Right renal pelvis (tissue), 4 donors: ENCODE measurements at regions not wholly inside any gene's neighbourhood (a gene's known extent, or its start where the extent isn't known, plus 50 kb on each side); places are given as distances from the start of the nearest gene placed in this dataset.

ENCODE experiments used
- DNase-seq, 4 donors: peaks; one replicate each; pipeline ENCODE4 v3.0.0-alpha.2; 2013; ENCODE audit warnings: low read depth in 4 of 4, low spot score in 3 of 4, missing footprints in 1 of 4

GRCh38 chr11:95337972-95338429 lies 107.0 kb upstream of the SESN3 start:
- DNase-seq, result no peak

- DNase-seq, result no peak
Observed at GRCh38 chr11:95337175-95337957, 106.4 kb upstream of the SESN3 start.

- no peak for DNase-seq
Observed at GRCh38 chr11:95335989-95336388, 105.0 kb upstream of the SESN3 start.

DNA sequence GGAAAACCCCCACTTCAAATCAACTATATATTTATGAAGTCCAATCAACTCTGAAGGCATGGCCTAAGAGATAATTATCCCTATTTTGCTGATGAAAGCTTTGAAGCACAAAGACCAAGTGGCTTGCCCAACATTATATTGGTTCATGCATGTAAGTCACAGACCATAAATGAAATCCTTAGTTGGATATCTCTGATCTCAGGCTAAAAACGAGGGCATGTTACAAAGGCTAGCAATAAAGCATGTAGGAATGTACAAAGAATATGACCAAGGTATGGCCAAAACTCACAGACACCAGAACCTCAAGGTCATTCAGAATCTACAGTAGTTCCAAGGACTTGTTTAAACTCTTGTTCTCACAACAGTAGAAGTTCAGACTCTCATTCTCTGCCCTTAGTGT lies 100.2 kb upstream of the SESN3 start:
- DNase-seq, result no peak

- DNase-seq, result no peak
Observed at GRCh38 chr11:95330302-95330701, 99.3 kb upstream of the SESN3 start.

- no peak for DNase-seq
Observed at GRCh38 chr11:95327273-95327948, 96.4 kb upstream of the SESN3 start.

DNA sequence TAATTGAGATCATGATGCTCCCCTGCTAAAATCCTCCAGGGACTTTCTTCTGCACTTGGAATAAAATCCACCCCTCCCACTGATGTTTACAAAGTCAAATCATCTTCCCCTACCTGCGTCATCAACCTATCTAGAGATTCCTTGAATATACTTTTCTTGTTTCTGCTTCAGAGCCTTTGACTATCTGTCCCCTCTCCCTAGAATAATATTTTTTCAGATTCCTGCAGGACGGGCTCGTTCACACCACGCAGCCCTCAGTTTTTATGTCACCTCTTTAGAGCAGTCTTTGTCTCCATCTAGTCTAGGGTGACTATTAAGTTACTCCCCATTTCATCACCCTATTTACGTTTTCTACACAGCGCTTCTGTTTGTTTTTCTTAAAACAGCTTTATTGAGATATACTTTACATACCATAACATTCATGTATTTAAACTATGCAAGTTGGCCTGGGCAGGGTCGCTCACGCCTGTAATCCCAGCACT lies 94.8 kb upstream of the SESN3 start:
- no peak for DNase-seq

DNA sequence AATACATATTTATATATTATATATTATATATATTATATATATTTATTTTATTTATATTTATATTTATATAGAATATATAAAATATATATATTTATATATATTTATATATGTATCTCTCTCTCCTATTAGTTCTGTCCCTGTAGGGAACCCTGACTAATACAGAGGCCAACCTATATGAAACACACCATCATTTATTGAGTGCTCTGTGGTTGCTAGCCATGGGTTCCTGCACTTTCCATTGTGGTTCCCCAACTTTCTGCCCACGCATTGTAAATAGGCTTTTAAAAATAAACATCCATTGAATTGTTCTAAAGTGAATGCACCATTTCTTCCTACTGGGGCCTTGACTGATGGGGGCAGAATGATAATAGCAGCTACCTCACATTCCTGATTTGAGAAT lies 93.8 kb upstream of the SESN3 start:
- no peak for DNase-seq

GRCh38 chr11:95322539-95322938 lies 91.5 kb upstream of the SESN3 start:
- no peak for DNase-seq

GRCh38 chr11:95318498-95318897 lies 87.5 kb upstream of the SESN3 start:
- peak in 1 of 4 donors; percentile 24 for DNase-seq

GRCh38 chr11:95308512-95309035 lies 77.6 kb upstream of the SESN3 start:
- DNase-seq, result no peak

DNA sequence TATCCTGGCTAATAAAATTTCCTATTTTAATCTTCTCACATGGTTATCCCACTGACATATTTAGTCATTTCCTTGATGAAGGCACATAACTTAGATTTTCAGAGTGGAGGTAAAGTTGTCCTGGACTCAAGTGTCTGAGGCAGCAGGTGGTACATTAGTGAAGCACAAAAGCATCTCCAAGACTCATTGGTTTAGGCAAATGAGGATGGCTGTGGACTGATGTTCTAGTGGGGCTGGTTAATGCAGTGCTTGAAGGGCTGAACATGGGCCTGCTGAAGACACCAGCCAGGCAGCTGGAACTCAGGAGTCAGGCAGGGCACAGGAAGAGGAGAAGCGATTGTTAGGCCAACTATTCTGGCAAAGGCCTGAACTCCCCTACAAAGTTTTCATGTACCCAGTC lies 76.3 kb upstream of the SESN3 start:
- no peak for DNase-seq

DNA sequence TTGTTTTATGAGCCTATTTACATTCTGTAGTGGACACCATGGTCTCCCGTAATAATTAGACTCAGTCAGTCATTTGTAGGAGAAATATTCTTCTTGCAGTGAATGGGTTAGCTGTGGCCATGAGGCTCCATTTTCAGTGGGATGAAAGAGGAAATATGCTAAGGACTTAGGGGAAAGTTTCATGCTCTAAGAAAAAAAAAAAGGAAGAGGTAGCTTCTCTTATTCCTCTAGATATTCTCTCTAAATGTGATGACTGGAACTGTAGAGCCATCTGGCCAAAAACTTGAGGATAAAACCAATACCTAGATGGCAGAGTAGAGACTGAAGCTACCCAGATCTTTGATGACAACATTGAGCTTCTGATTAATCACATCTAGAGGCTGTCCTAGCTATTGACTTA lies 75.8 kb upstream of the SESN3 start:
- no peak for DNase-seq

DNA sequence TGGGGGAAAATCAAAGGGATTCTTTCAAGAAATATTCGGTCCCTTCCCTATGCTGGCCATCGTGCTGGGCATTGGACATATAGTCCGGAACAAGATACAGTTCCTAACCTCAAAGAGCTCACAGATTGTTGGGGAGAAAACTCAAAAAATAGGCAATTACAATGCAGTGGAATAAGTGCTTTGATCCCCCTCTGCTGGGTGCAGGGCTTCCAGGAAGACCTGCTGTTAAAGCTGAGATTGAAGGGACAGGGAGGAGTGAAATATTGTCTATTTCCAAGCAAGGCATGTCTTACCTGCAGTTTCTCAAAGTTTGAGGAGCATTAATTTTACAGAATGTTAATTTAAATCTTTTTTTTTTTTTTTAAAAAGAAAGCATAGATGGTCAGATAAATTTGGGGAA lies 75.1 kb upstream of the SESN3 start:
- no peak for DNase-seq

DNA sequence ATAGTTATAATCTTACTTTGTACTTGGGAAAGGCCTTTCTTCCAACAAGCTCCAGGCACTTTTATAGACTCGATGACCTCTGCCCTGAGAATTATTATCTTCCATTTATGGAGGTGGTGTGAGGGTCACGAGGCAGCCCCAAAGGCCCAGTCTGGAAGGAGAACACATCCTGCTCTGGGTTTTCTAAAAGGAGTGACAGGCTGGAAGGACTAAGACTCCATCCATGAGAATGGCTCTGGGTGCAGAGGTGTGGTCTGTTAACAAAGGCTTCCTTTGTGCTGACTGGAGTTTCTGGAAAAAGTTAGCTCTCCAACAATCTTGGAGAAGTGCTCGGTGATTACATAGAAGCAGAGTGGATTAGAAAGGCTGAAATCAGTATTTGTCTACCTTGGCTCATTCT lies 74.7 kb upstream of the SESN3 start:
- no peak for DNase-seq

- no peak for DNase-seq
Observed at GRCh38 chr11:95304777-95305176, 73.8 kb upstream of the SESN3 start.

GRCh38 chr11:95302211-95302610 lies 71.2 kb upstream of the SESN3 start:
- DNase-seq, result no peak

- DNase-seq, result no peak
Observed at GRCh38 chr11:95301474-95301873, 70.5 kb upstream of the SESN3 start.

GRCh38 chr11:95299078-95299679 lies 68.2 kb upstream of the SESN3 start:
- DNase-seq, result peak in 2 of 4 donors; percentile 26 to 31

DNA sequence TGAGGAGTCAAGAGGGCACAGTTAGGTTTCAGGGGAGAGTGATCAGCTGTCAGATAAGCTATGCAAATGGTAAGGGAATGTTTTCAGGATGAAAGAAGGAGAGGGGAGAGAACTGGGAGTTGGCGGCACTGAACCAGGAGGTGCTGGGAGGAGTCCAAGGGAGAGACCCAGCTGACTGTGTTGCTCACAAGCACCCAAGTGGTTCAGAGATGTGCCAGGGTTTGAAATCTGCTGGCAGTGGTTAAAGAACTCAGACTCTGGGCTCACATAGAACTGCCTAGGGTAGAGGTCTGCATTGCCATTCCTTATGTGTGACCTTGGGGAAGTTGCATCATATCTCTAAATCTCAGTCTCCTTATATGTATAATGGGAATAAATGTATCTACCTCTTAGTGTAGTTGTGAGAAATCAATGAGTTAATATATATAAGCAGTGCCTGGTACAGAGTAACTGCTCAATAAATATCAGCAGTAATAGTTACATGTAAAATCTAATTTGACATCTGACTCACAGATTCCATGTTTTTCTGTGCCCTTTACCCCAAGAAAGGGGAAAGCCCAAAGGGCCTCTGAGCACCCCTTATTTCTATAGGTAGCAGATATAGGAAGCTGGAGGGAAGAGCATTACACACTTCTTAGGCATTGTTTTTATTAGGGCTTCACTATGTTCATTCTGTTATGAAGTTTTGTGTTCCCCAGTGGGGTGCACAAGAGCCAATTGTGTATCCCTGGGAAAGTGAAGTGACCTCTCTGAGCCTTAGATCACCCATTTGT lies 66.9 kb upstream of the SESN3 start:
- DNase-seq, result no peak

DNA sequence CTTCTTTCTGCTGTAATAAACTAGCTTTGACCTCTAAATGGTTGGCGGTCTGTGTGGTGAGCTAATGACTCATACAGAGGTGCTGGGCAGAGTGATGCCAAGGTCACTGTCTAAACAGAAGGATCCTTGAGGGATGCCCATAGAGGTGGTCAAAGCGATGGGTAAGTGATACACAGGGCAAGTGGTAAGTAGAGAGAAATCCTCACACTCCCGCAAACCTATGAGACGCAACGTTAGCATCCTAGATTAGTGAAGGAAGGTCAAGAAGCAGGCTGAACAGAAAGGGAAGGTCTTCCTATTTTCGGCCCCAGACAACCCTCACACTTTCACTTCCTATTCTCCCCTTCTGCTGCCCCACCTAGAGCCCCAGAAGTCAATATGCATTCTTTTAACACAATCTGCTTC lies 65.6 kb upstream of the SESN3 start:
- no peak for DNase-seq
